ENCODE measurements at regions not wholly inside any gene's neighbourhood (a gene's known extent, or its start where the extent isn't known, plus 50 kb on each side); places are given as distances from the start of the nearest gene placed in this dataset.

GRCh38 chr5:124668353-124669299 is 77.8 kb downstream of the ZNF608 start:
- no peak overlapping the region for H3K27ac ChIP-seq (ENCODE audit: low read depth, low read length, poor library complexity, severe bottlenecking)
- DNase-seq (ENCODE audit: low spot score): no peak
- no peaks in the 10 kb centered on the region for H3K9me3 ChIP-seq (ENCODE audit: low read depth, low read length, poor library complexity, severe bottlenecking)
- POLR2A ChIA-PET (ENCODE audit: low non-redundant PET): no interaction called here
- intact Hi-C loops (cut with micrococcal nuclease; ENCODE audit: unreplicated experiment): no loop called here
- H3K27me3 ChIP-seq (replicated peaks; ENCODE audit: insufficient read depth, low read depth, low read length, poor library complexity): no peaks in the 10 kb centered on the region
- no peaks in the 10 kb centered on the region for H3K36me3 ChIP-seq (ENCODE audit: insufficient read depth, low read length, poor library complexity, severe bottlenecking)
- BruUV-seq (replicated peaks): no TSS peak
- CTCF ChIA-PET: no interaction called here
- TF ChIP-seq EZH2 (IDR thresholded peaks at IDR 0.05; ENCODE audit: borderline replicate concordance, low read depth, low read length, poor library complexity, severe bottlenecking): no peak
- no peak for TF ChIP-seq CTCF (conservative IDR thresholded peaks at IDR 0.05; ENCODE audit: low read depth, low read length)
- H3K4me1 ChIP-seq (ENCODE audit: insufficient read depth, low read length, poor library complexity, severe bottlenecking): peaks cover 6% of the 10 kb centered on the region
- no peak overlapping the region for H3K4me3 ChIP-seq (ENCODE audit: low read depth, low read length, poor library complexity, severe bottlenecking)

GRCh38 chr5:124665625-124666024 is 80.8 kb downstream of the ZNF608 start:
- CTCF ChIA-PET: no interaction called here
- Histone ChIP-seq H3K4me1 (ENCODE audit: insufficient read depth, low read length, poor library complexity, severe bottlenecking) (peaks cover 14% of the 10 kb centered on the region), H3K27ac (ENCODE audit: low read depth, low read length, poor library complexity, severe bottlenecking) (no peak overlapping the region), H3K36me3 (ENCODE audit: insufficient read depth, low read length, poor library complexity, severe bottlenecking) (no peaks in the 10 kb centered on the region), H3K27me3 (replicated peaks; ENCODE audit: insufficient read depth, low read depth, low read length, poor library complexity) (no peaks in the 10 kb centered on the region), H3K4me3 (ENCODE audit: low read depth, low read length, poor library complexity, severe bottlenecking) (no peak overlapping the region), H3K9me3 (ENCODE audit: low read depth, low read length, poor library complexity, severe bottlenecking) (no peaks in the 10 kb centered on the region)
- no peak for DNase-seq (ENCODE audit: low spot score)
- POLR2A ChIA-PET (ENCODE audit: low non-redundant PET): no interaction called here
- TF ChIP-seq EZH2 (IDR thresholded peaks at IDR 0.05; ENCODE audit: borderline replicate concordance, low read depth, low read length, poor library complexity, severe bottlenecking) (no peak), CTCF (conservative IDR thresholded peaks at IDR 0.05; ENCODE audit: low read depth, low read length) (no peak)
- intact Hi-C loops (cut with micrococcal nuclease; ENCODE audit: unreplicated experiment): no loop called here
- BruUV-seq (replicated peaks): no TSS peak

DNA sequence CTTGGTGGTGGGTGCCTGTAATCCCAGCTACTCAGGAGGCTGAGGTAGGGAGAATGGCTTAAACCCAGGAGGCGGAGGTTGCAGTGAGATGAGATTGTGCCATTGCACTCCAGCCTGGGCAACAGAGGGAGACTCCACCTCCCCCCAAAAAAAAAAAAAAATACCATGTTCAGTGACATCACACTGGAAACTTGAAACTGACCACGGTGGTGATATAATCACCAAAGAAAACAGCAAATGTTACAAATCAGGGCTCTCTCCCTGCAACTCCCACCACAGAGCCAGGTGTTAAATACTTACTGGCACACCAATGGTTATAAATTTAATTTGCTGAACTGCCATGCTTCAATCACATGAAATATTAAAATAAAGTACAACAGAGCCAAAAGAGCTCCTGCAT is 81.4 kb downstream of the ZNF608 start:
- Histone ChIP-seq H3K9me3 (ENCODE audit: low read depth, low read length, poor library complexity, severe bottlenecking) (no peaks in the 10 kb centered on the region), H3K4me3 (ENCODE audit: low read depth, low read length, poor library complexity, severe bottlenecking) (no peak overlapping the region), H3K4me1 (ENCODE audit: insufficient read depth, low read length, poor library complexity, severe bottlenecking) (peaks cover 14% of the 10 kb centered on the region), H3K27ac (ENCODE audit: low read depth, low read length, poor library complexity, severe bottlenecking) (no peak overlapping the region), H3K36me3 (ENCODE audit: insufficient read depth, low read length, poor library complexity, severe bottlenecking) (no peaks in the 10 kb centered on the region), H3K27me3 (replicated peaks; ENCODE audit: insufficient read depth, low read depth, low read length, poor library complexity) (no peaks in the 10 kb centered on the region)
- CTCF ChIA-PET: no interaction called here
- TF ChIP-seq CTCF (conservative IDR thresholded peaks at IDR 0.05; ENCODE audit: low read depth, low read length) (no peak), EZH2 (IDR thresholded peaks at IDR 0.05; ENCODE audit: borderline replicate concordance, low read depth, low read length, poor library complexity, severe bottlenecking) (no peak)
- DNase-seq (ENCODE audit: low spot score): no peak
- intact Hi-C loops (cut with micrococcal nuclease; ENCODE audit: unreplicated experiment): no loop called here
- no TSS peak for BruUV-seq (replicated peaks)
- POLR2A ChIA-PET (ENCODE audit: low non-redundant PET): no interaction called here
